ENCODE measurements at regions not wholly inside any gene's neighbourhood (a gene's known extent, or its start where the extent isn't known, plus 50 kb on each side); places are given as distances from the start of the nearest gene placed in this dataset.
A peak's percentile ranks its signal among the peaks of the same experiment; 100 is the strongest.

- no peaks in the 10 kb centered on the region for H3K36me3 ChIP-seq (replicated peaks in 1 of 2; ENCODE audit: control insufficient read depth in 2 of 2, insufficient read depth in 2 of 2, low read length in 2 of 2)
- H2BK15ac ChIP-seq (ENCODE audit: low read length): no peak overlapping the region
- H3K79me1 ChIP-seq (ENCODE audit: low read depth, low read length): no peaks in the 10 kb centered on the region
- H3K4ac ChIP-seq (ENCODE audit: low read length): no peak overlapping the region
- peaks cover 0 to 1% of the 10 kb centered on the region in 2 donors for H3K4me1 ChIP-seq (ENCODE audit: control insufficient read depth in 2 of 2, insufficient read depth in 1 of 2, low read depth in 1 of 2, low read length in 2 of 2)
- no peak overlapping the region for H2BK12ac ChIP-seq (ENCODE audit: low read length)
- no peak for DNase-seq (ENCODE audit: low spot score)
- no peak overlapping the region for H3K27ac ChIP-seq (replicated peaks; ENCODE audit: low read length)
- H3K9ac ChIP-seq (ENCODE audit: low read depth, low read length, poor library complexity): no peak overlapping the region
- H2AK5ac ChIP-seq (ENCODE audit: low read depth, low read length): no peak overlapping the region
- H3K23ac ChIP-seq (ENCODE audit: low read depth, low read length, poor library complexity): no peak overlapping the region
- no peak overlapping the region for H2AFZ ChIP-seq (ENCODE audit: low read length)
- H3K4me2 ChIP-seq (ENCODE audit: insufficient read depth, low read length, poor library complexity, severe bottlenecking): no peak overlapping the region
- H3K27me3 ChIP-seq (ENCODE audit: control insufficient read depth in 3 of 3, insufficient read depth in 3 of 3, low read depth in 1 of 3, low read length in 3 of 3): no peaks in the 10 kb centered on the region
- no peak overlapping the region for H2BK120ac ChIP-seq (ENCODE audit: low read depth, low read length)
- H3K18ac ChIP-seq (ENCODE audit: low read length): no peak overlapping the region
- H4K8ac ChIP-seq (ENCODE audit: low read depth, low read length): no peak overlapping the region
- H4K91ac ChIP-seq (ENCODE audit: low read depth, low read length, poor library complexity): no peak overlapping the region
- peaks cover 0 to 4% of the 10 kb centered on the region in 2 donors for H3K9me3 ChIP-seq (replicated peaks in 1 of 2; ENCODE audit: control insufficient read depth in 2 of 2, insufficient read depth in 1 of 2, low read depth in 1 of 2, low read length in 2 of 2)
- no peak overlapping the region for H2BK5ac ChIP-seq (ENCODE audit: low read length)
- H3K4me3 ChIP-seq (ENCODE audit: low read length in 2 of 2): no peak overlapping the region
- H3K14ac ChIP-seq (ENCODE audit: low read length): no peak overlapping the region
- no CpG with 5 or more reads among the region's 9 CpGs for WGBS, 2 donors (ENCODE audit: extremely low coverage in 2 of 2, insufficient read length in 2 of 2, insufficient replicate concordance in 1 of 2)
These were observed 241.1 kb downstream of the GADD45G start for GRCh38 chr9:89845862-89846261.

GRCh38 chr9:89848060-89849040, 243.5 kb downstream of the GADD45G start:
- Histone ChIP-seq H4K91ac (ENCODE audit: low read depth, low read length, poor library complexity) (no peak overlapping the region), H3K4me2 (ENCODE audit: insufficient read depth, low read length, poor library complexity, severe bottlenecking) (no peak overlapping the region), H2AFZ (ENCODE audit: low read length) (no peak overlapping the region), H3K36me3 (replicated peaks in 1 of 2; ENCODE audit: control insufficient read depth in 2 of 2, insufficient read depth in 2 of 2, low read length in 2 of 2) (no peaks in the 10 kb centered on the region), H2BK5ac (ENCODE audit: low read length) (no peak overlapping the region), H3K23ac (ENCODE audit: low read depth, low read length, poor library complexity) (peak overlapping the region; percentile 1), H3K9me3 (replicated peaks in 1 of 2; ENCODE audit: control insufficient read depth in 2 of 2, insufficient read depth in 1 of 2, low read depth in 1 of 2, low read length in 2 of 2) (peaks cover 0 to 4% of the 10 kb centered on the region in 2 donors), H3K4me1 (ENCODE audit: control insufficient read depth in 2 of 2, insufficient read depth in 1 of 2, low read depth in 1 of 2, low read length in 2 of 2) (peaks cover 0 to 1% of the 10 kb centered on the region in 2 donors), H2BK12ac (ENCODE audit: low read length) (no peak overlapping the region), H3K27ac (replicated peaks; ENCODE audit: low read length) (no peak overlapping the region), H3K4me3 (ENCODE audit: low read length in 2 of 2) (peak overlapping the region in 1 of 2 donors; percentile 46), H3K4ac (ENCODE audit: low read length) (no peak overlapping the region), H2BK15ac (ENCODE audit: low read length) (no peak overlapping the region), H3K79me1 (ENCODE audit: low read depth, low read length) (no peaks in the 10 kb centered on the region), H3K14ac (ENCODE audit: low read length) (peak overlapping the region; percentile 48), H3K9ac (ENCODE audit: low read depth, low read length, poor library complexity) (peak overlapping the region; percentile 15), H2BK120ac (ENCODE audit: low read depth, low read length) (no peak overlapping the region), H2AK5ac (ENCODE audit: low read depth, low read length) (no peak overlapping the region), H3K27me3 (ENCODE audit: control insufficient read depth in 3 of 3, insufficient read depth in 3 of 3, low read depth in 1 of 3, low read length in 3 of 3) (no peaks in the 10 kb centered on the region), H3K18ac (ENCODE audit: low read length) (peak overlapping the region; percentile 51), H4K8ac (ENCODE audit: low read depth, low read length) (peak overlapping the region; percentile 33)
- WGBS, 2 donors (ENCODE audit: extremely low coverage in 2 of 2, insufficient read length in 2 of 2, insufficient replicate concordance in 1 of 2): no CpG with 5 or more reads among the region's 20 CpGs
- DNase-seq (ENCODE audit: low spot score): no peak

GRCh38 chr9:89849096-89849495, 244.3 kb downstream of the GADD45G start:
- Histone ChIP-seq H3K9me3 (replicated peaks in 1 of 2; ENCODE audit: control insufficient read depth in 2 of 2, insufficient read depth in 1 of 2, low read depth in 1 of 2, low read length in 2 of 2) (peaks cover 0 to 4% of the 10 kb centered on the region in 2 donors), H3K9ac (ENCODE audit: low read depth, low read length, poor library complexity) (no peak overlapping the region), H3K23ac (ENCODE audit: low read depth, low read length, poor library complexity) (peak overlapping the region; percentile 1), H2BK15ac (ENCODE audit: low read length) (no peak overlapping the region), H4K8ac (ENCODE audit: low read depth, low read length) (no peak overlapping the region), H3K4ac (ENCODE audit: low read length) (no peak overlapping the region), H2AK5ac (ENCODE audit: low read depth, low read length) (no peak overlapping the region), H4K91ac (ENCODE audit: low read depth, low read length, poor library complexity) (no peak overlapping the region), H3K27me3 (ENCODE audit: control insufficient read depth in 3 of 3, insufficient read depth in 3 of 3, low read depth in 1 of 3, low read length in 3 of 3) (no peaks in the 10 kb centered on the region), H3K4me2 (ENCODE audit: insufficient read depth, low read length, poor library complexity, severe bottlenecking) (no peak overlapping the region), H3K14ac (ENCODE audit: low read length) (no peak overlapping the region), H2BK12ac (ENCODE audit: low read length) (no peak overlapping the region), H2BK5ac (ENCODE audit: low read length) (no peak overlapping the region), H3K4me1 (ENCODE audit: control insufficient read depth in 2 of 2, insufficient read depth in 1 of 2, low read depth in 1 of 2, low read length in 2 of 2) (no peaks in the 10 kb centered on the region), H3K36me3 (replicated peaks in 1 of 2; ENCODE audit: control insufficient read depth in 2 of 2, insufficient read depth in 2 of 2, low read length in 2 of 2) (no peaks in the 10 kb centered on the region), H3K27ac (replicated peaks; ENCODE audit: low read length) (no peak overlapping the region), H3K79me1 (ENCODE audit: low read depth, low read length) (no peaks in the 10 kb centered on the region), H3K18ac (ENCODE audit: low read length) (no peak overlapping the region), H2AFZ (ENCODE audit: low read length) (no peak overlapping the region), H2BK120ac (ENCODE audit: low read depth, low read length) (no peak overlapping the region), H3K4me3 (ENCODE audit: low read length in 2 of 2) (peak overlapping the region in 1 of 2 donors; percentile 46)
- WGBS, 2 donors (ENCODE audit: extremely low coverage in 2 of 2, insufficient read length in 2 of 2, insufficient replicate concordance in 1 of 2): 100% methylated on average over 3 of the region's 5 CpGs; no CpG with 5 or more reads in 1 of the 2 donors
- DNase-seq (ENCODE audit: low spot score): no peak

GRCh38 chr9:89850153-89850552, 245.3 kb downstream of the GADD45G start:
- no peaks in the 10 kb centered on the region for H3K27me3 ChIP-seq (ENCODE audit: control insufficient read depth in 3 of 3, insufficient read depth in 3 of 3, low read depth in 1 of 3, low read length in 3 of 3)
- no peaks in the 10 kb centered on the region for H3K4me1 ChIP-seq (ENCODE audit: control insufficient read depth in 2 of 2, insufficient read depth in 1 of 2, low read depth in 1 of 2, low read length in 2 of 2)
- H3K14ac ChIP-seq (ENCODE audit: low read length): no peak overlapping the region
- no peak overlapping the region for H3K9ac ChIP-seq (ENCODE audit: low read depth, low read length, poor library complexity)
- DNase-seq (ENCODE audit: low spot score): no peak
- no peak overlapping the region for H3K18ac ChIP-seq (ENCODE audit: low read length)
- no peaks in the 10 kb centered on the region for H3K36me3 ChIP-seq (replicated peaks in 1 of 2; ENCODE audit: control insufficient read depth in 2 of 2, insufficient read depth in 2 of 2, low read length in 2 of 2)
- H3K27ac ChIP-seq (replicated peaks; ENCODE audit: low read length): no peak overlapping the region
- no peak overlapping the region for H4K8ac ChIP-seq (ENCODE audit: low read depth, low read length)
- no peak overlapping the region for H2BK5ac ChIP-seq (ENCODE audit: low read length)
- no peaks in the 10 kb centered on the region for H3K79me1 ChIP-seq (ENCODE audit: low read depth, low read length)
- no peak overlapping the region for H3K4ac ChIP-seq (ENCODE audit: low read length)
- peaks cover 0 to 4% of the 10 kb centered on the region in 2 donors for H3K9me3 ChIP-seq (replicated peaks in 1 of 2; ENCODE audit: control insufficient read depth in 2 of 2, insufficient read depth in 1 of 2, low read depth in 1 of 2, low read length in 2 of 2)
- H2BK12ac ChIP-seq (ENCODE audit: low read length): no peak overlapping the region
- H3K4me3 ChIP-seq (ENCODE audit: low read length in 2 of 2): no peak overlapping the region
- no peak overlapping the region for H3K4me2 ChIP-seq (ENCODE audit: insufficient read depth, low read length, poor library complexity, severe bottlenecking)
- no CpG with 5 or more reads among the region's 3 CpGs for WGBS, 2 donors (ENCODE audit: extremely low coverage in 2 of 2, insufficient read length in 2 of 2, insufficient replicate concordance in 1 of 2)
- H2BK120ac ChIP-seq (ENCODE audit: low read depth, low read length): no peak overlapping the region
- H2AFZ ChIP-seq (ENCODE audit: low read length): no peak overlapping the region
- H4K91ac ChIP-seq (ENCODE audit: low read depth, low read length, poor library complexity): no peak overlapping the region
- H2BK15ac ChIP-seq (ENCODE audit: low read length): no peak overlapping the region
- no peak overlapping the region for H2AK5ac ChIP-seq (ENCODE audit: low read depth, low read length)
- no peak overlapping the region for H3K23ac ChIP-seq (ENCODE audit: low read depth, low read length, poor library complexity)

All from neuronal stem cell (in vitro differentiated cells).